ENCODE measurements at regions not wholly inside any gene's neighbourhood (a gene's known extent, or its start where the extent isn't known, plus 50 kb on each side); places are given as distances from the start of the nearest gene placed in this dataset.

DNA sequence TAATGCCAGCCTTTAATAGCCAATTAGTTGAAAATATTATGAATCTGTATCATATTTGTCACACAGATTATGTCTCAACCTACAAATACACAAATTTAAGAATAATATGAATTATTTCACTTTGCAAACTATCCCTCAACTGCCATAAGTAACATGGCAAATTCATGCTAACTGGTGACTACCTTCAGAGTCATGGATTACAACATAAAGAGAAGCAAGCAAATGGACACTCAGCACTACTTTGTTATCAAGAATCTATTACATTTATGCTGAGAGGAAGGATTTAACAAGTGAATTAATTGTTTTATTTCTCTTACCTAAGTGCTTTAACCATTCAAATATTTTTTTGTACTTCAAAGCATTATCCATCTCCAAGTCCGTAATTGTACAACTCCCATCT is 103.1 kb upstream of the BCL6 start:
- TF ChIP-seq, protein P1, sequence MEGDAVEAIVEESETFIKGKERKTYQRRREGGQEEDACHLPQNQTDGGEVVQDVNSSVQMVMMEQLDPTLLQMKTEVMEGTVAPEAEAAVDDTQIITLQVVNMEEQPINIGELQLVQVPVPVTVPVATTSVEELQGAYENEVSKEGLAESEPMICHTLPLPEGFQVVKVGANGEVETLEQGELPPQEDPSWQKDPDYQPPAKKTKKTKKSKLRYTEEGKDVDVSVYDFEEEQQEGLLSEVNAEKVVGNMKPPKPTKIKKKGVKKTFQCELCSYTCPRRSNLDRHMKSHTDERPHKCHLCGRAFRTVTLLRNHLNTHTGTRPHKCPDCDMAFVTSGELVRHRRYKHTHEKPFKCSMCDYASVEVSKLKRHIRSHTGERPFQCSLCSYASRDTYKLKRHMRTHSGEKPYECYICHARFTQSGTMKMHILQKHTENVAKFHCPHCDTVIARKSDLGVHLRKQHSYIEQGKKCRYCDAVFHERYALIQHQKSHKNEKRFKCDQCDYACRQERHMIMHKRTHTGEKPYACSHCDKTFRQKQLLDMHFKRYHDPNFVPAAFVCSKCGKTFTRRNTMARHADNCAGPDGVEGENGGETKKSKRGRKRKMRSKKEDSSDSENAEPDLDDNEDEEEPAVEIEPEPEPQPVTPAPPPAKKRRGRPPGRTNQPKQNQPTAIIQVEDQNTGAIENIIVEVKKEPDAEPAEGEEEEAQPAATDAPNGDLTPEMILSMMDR (conservative IDR thresholded peaks at IDR 0.05) = no peak
- no peak for TF ChIP-seq EZH2 (IDR thresholded peaks at IDR 0.05; ENCODE audit: low read depth)

Measured in PC-9 (cell line).